ENCODE measurements at regions not wholly inside any gene's neighbourhood (a gene's known extent, or its start where the extent isn't known, plus 50 kb on each side); places are given as distances from the start of the nearest gene placed in this dataset.
"Not testable (repeated sequence)": the region's sequence is repeated elsewhere in the genome, so short reads cannot be mapped to it uniquely, and the experiment has no call there.

- H3K4me3 ChIP-seq: no peak overlapping the region
- no peak overlapping the region for H3K27ac ChIP-seq
Measured at GRCh38 chr14:97113339-97113738, 316.2 kb downstream of the VRK1 start.

- no peak overlapping the region for H3K27ac ChIP-seq
- no peak overlapping the region for H3K4me3 ChIP-seq
Measured at GRCh38 chr14:97116546-97116945, 319.4 kb downstream of the VRK1 start.

- Histone ChIP-seq H3K27ac (no peak overlapping the region), H3K4me3 (no peak overlapping the region)
Measured at GRCh38 chr14:97117693-97118092, 320.5 kb downstream of the VRK1 start.

- H3K27ac ChIP-seq: peak overlapping the region in 2 of 21 experiments; percentile 35 to 53
- no peak overlapping the region for H3K4me3 ChIP-seq
Measured at GRCh38 chr14:97120204-97120603, 323.0 kb downstream of the VRK1 start.

- peak overlapping the region in 2 of 21 experiments; percentile 35 to 53 for H3K27ac ChIP-seq
- no peak overlapping the region for H3K4me3 ChIP-seq
Measured at GRCh38 chr14:97120611-97121031, 323.4 kb downstream of the VRK1 start.

GRCh38 chr14:97129639-97130038 is 332.5 kb downstream of the VRK1 start:
- no peak overlapping the region for H3K4me3 ChIP-seq
- H3K27ac ChIP-seq: no peak overlapping the region

- not testable (repeated sequence) for H3K4me3 ChIP-seq, H3K27ac ChIP-seq
Measured at GRCh38 chr14:97135847-97136246, 338.7 kb downstream of the VRK1 start.

- H3K27ac ChIP-seq: no peak overlapping the region
- no peak overlapping the region for H3K4me3 ChIP-seq
Measured at GRCh38 chr14:97137705-97138104, 340.5 kb downstream of the VRK1 start.

GRCh38 chr14:97138801-97139200 is 341.6 kb downstream of the VRK1 start:
- no peak overlapping the region for H3K4me3 ChIP-seq
- no peak overlapping the region for H3K27ac ChIP-seq

GRCh38 chr14:97143011-97143410 is 345.8 kb downstream of the VRK1 start:
- Histone ChIP-seq H3K27ac (no peak overlapping the region), H3K4me3 (no peak overlapping the region)

GRCh38 chr14:97143456-97143855 is 346.3 kb downstream of the VRK1 start:
- H3K4me3 ChIP-seq: no peak overlapping the region
- H3K27ac ChIP-seq: no peak overlapping the region

GRCh38 chr14:97148021-97148420 is 350.8 kb downstream of the VRK1 start:
- H3K27ac ChIP-seq, H3K4me3 ChIP-seq: not testable (repeated sequence)

GRCh38 chr14:97149775-97150174 is 352.6 kb downstream of the VRK1 start:
- H3K4me3 ChIP-seq: no peak overlapping the region
- no peak overlapping the region for H3K27ac ChIP-seq

GRCh38 chr14:97153527-97153926 is 356.3 kb downstream of the VRK1 start:
- H3K27ac ChIP-seq: no peak overlapping the region

GRCh38 chr14:97155320-97155719 is 358.1 kb downstream of the VRK1 start:
- no peak overlapping the region for H3K4me3 ChIP-seq
- no peak overlapping the region for H3K27ac ChIP-seq

More at GRCh38 chr14:97153527-97153926, 356.3 kb downstream of the VRK1 start:
- no peak overlapping the region for H3K4me3 ChIP-seq

- no peak overlapping the region for H3K27ac ChIP-seq
- H3K4me3 ChIP-seq: no peak overlapping the region
Measured at GRCh38 chr14:97155814-97156213, 358.6 kb downstream of the VRK1 start.

- no peak overlapping the region for H3K27ac ChIP-seq
- no peak overlapping the region for H3K4me3 ChIP-seq
Measured at GRCh38 chr14:97156705-97157104, 359.5 kb downstream of the VRK1 start.

GRCh38 chr14:97158102-97158501 is 360.9 kb downstream of the VRK1 start:
- no peak overlapping the region for H3K4me3 ChIP-seq
- H3K27ac ChIP-seq: no peak overlapping the region

GRCh38 chr14:97159124-97159523 is 361.9 kb downstream of the VRK1 start:
- Histone ChIP-seq H3K4me3 (no peak overlapping the region), H3K27ac (no peak overlapping the region)

- no peak overlapping the region for H3K27ac ChIP-seq
- no peak overlapping the region for H3K4me3 ChIP-seq
Measured at GRCh38 chr14:97162621-97163020, 365.4 kb downstream of the VRK1 start.

GRCh38 chr14:97164021-97164420 is 366.8 kb downstream of the VRK1 start:
- Histone ChIP-seq H3K4me3 (no peak overlapping the region), H3K27ac (no peak overlapping the region)

- no peak overlapping the region for H3K27ac ChIP-seq
- no peak overlapping the region for H3K4me3 ChIP-seq
Measured at GRCh38 chr14:97166497-97166896, 369.3 kb downstream of the VRK1 start.

GRCh38 chr14:97167577-97167976 is 370.4 kb downstream of the VRK1 start:
- H3K4me3 ChIP-seq, H3K27ac ChIP-seq: not testable (repeated sequence)

All from skin epidermis (tissue), 12 donors.